Cardiac fibroblast (primary cell): ENCODE measurements at regions not wholly inside any gene's neighbourhood (a gene's known extent, or its start where the extent isn't known, plus 50 kb on each side); places are given as distances from the start of the nearest gene placed in this dataset.
A peak's percentile ranks its signal among the peaks of the same experiment; 100 is the strongest.

Experiments
- DNase-seq, 2 donors: peaks; one replicate each; pipeline versions ENCODE4 v3.0.0 to v3.0.0-alpha.2; 2010; ENCODE audit warnings: low read depth in 2 of 2
- H3K4me3 ChIP-seq, 2 donors: replicated peaks in 1 of 2; 1 replicate in 1 of 2; 2 replicates in 1 of 2; pipeline ENCODE4 v1.5.1; 2011; ENCODE audit warnings: low read depth in 2 of 2, low read length in 2 of 2, mild to moderate bottlenecking in 2 of 2, moderate library complexity in 1 of 2
- TF ChIP-seq, protein P1 (sequence below): IDR thresholded peaks from one replicate; pipeline ENCODE4 v1.5.1; 2011; ENCODE audit warnings: low read depth, mild to moderate bottlenecking, low read length, inconsistent platforms

DNA sequence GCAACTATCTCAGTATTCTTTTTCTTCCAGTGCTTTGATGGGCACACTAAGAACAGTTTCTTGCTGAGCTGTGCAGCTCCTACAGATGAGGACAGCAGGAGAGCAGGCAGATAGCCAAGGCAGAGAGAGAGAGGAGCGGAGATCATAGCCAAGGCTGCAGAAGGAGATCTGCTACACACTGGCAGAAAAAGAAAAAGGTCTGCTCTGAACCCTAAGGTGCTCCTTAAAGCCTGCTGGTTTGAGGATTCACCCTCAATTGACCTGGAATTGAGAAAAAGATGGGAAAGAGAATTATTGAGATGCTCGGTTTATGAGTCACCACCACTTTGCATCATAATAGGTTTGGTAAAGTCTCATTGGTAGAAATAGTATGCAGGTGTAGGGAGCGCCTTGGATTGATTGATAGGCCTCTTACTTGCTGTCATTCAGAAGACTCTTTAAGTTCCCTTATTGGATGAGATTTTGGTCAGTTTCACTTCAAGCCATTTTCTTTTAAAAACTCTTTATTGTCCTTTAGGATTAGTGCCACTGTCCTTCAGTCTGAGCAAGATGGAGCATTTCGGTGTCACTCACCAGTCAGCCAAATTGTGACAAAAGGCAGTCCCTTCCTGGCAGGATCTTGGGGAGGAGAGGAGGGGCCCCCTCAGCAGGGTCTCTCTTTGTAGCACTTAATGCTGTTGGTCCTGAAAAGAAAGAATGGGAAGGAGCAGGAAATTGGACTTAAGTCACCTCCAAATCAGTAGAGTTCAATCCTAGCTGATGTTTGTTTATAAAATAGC is 685.0 kb downstream of the ADGRL2 start:
- DNase-seq = peak; percentile 20 to 29
- TF ChIP-seq, protein P1, sequence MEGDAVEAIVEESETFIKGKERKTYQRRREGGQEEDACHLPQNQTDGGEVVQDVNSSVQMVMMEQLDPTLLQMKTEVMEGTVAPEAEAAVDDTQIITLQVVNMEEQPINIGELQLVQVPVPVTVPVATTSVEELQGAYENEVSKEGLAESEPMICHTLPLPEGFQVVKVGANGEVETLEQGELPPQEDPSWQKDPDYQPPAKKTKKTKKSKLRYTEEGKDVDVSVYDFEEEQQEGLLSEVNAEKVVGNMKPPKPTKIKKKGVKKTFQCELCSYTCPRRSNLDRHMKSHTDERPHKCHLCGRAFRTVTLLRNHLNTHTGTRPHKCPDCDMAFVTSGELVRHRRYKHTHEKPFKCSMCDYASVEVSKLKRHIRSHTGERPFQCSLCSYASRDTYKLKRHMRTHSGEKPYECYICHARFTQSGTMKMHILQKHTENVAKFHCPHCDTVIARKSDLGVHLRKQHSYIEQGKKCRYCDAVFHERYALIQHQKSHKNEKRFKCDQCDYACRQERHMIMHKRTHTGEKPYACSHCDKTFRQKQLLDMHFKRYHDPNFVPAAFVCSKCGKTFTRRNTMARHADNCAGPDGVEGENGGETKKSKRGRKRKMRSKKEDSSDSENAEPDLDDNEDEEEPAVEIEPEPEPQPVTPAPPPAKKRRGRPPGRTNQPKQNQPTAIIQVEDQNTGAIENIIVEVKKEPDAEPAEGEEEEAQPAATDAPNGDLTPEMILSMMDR = no peak
- no peak overlapping the region for H3K4me3 ChIP-seq

DNA sequence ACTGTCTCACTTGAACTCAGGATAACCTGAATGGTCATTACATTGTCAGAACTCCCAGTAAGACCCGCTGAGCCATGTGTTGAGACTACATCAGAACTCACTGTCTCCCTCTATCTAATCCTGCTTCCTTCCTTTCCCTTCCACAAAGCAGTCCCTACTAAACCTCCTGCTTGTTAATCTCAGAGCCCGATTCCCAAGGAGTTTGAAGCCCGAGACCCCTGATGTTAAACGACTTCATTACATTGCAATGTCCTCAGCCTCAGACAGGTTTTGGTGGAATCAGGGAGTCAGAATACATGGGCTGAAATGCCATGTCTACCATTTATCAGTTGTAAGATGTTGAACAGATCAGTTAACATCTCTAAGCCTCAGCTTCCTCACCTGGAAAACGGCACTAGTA is 682.4 kb downstream of the ADGRL2 start:
- DNase-seq = no peak
- TF ChIP-seq, protein P1 = no peak
- H3K4me3 ChIP-seq = no peak overlapping the region

DNA sequence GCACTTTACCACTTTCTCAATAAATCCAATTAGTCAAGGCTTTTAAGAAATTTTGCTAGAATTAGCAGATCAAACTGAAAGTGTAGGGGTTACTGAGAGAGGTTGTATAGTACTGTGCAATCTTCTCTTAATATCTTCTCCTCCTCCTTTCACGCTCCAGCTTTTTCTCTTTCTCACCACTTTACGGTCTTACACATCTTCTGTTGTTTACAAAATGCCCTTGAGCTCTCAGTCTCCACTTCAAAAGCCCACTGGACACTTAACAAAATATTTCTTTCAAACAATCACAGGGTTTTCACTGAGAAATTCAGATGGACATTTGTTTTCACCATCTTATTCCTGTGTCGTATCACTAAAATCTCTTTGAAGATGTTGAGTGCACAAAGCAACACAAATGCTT is 678.2 kb downstream of the ADGRL2 start:
- no peak for DNase-seq
- TF ChIP-seq, protein P1 = no peak
- no peak overlapping the region for H3K4me3 ChIP-seq

DNA sequence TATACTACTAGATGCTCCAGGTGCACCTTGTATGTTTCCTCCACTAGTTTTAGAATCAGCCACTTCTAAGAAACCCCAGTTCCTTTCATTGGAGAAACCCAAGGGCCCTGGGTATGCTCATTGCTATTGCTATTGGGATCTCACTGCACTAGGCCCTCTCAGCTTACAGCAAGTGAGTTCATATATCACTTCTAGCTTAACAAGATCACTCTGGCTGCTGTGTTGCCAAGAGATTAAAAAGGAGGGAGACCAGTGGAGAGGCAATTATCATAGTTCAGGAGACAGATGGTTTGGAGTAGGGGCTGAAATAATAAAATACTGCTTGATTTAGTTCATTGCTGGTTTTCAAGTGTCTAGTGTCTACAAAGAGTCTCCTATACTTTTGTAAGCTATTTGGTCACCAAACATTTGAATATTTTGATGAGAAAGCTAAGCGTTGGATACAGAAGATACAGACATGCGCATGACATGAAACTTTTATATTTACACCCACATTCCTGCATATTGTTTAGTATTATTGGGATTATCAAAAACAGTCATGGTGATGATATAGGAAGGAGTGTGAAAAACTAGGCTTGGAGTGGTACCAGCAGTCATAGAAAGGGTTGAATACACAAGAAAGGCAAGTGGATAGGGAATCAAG is 671.9 kb downstream of the ADGRL2 start:
- TF ChIP-seq, protein P1 = no peak
- DNase-seq = no peak
- no peak overlapping the region for H3K4me3 ChIP-seq

DNA sequence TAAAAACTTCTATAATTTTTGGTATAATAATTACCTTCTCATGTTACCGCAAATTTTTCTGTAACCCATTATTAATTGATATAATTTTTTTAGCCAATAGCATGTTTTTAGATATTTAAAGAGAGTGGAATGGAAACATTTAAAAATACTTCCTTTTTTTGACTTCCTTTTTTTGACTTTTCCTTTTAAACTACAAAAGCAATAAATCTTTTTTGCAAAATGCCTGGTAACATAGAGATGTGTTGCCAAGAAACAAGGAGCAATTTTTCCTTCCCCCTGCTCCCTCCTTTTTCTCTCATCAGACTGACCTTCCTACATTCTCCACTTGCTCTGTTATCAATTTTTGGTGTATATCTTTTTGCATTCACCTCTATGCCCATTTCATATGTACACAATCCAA is 666.2 kb downstream of the ADGRL2 start:
- TF ChIP-seq, protein P1 = no peak
- no peak for DNase-seq
- no peak overlapping the region for H3K4me3 ChIP-seq

DNA sequence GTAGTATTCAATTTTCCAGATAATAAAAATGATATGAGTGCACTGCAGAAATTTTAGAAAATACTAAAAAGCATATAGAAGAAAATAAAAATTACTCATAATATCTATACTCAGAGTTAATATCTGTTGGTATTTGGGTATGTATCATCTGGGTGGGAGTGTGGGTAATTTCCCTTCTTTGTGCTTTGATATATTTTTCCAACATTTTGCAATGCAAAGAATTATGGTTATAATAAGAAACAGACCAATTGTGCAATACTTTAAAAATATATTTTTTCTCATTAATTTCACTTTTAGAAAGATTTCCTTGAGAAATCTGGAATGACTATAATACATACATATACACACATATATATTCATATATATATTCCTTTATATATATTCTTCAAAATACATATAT is 665.7 kb downstream of the ADGRL2 start:
- TF ChIP-seq, protein P1 = no peak
- no peak overlapping the region for H3K4me3 ChIP-seq
- DNase-seq = no peak
